Skeletal muscle tissue (tissue), 3 donors: ENCODE measurements at regions not wholly inside any gene's neighbourhood (a gene's known extent, or its start where the extent isn't known, plus 50 kb on each side); places are given as distances from the start of the nearest gene placed in this dataset.

Source experiments
- H3K27ac ChIP-seq: one replicate; pipeline ENCODE4 v1.7.0; 2013; ENCODE audit warnings: mild to moderate bottlenecking, low read depth, low read length, inconsistent platforms
- H3K27me3 ChIP-seq, 3 donors: one replicate each; pipeline ENCODE4 v1.7.0; 2013; ENCODE audit warnings: low read length in 3 of 3; ENCODE audit not compliant: control insufficient read depth in 3 of 3, insufficient read depth in 3 of 3
- H3K36me3 ChIP-seq, 3 donors: one replicate each; pipeline ENCODE4 v1.7.0; 2013; ENCODE audit warnings: low read length in 3 of 3; ENCODE audit not compliant: control insufficient read depth in 3 of 3, insufficient read depth in 3 of 3
- H3K4me1 ChIP-seq, 3 donors: one replicate each; pipeline ENCODE4 v1.7.0; 2013; ENCODE audit warnings: low read length in 3 of 3, mild to moderate bottlenecking in 3 of 3; ENCODE audit not compliant: control insufficient read depth in 3 of 3, insufficient read depth in 3 of 3
- H3K4me3 ChIP-seq, 3 donors: one replicate each; pipeline ENCODE4 v1.7.0; 2013; ENCODE audit warnings: low read length in 3 of 3
- H3K9ac ChIP-seq, 3 donors: one replicate each; pipeline ENCODE4 v1.7.0; 2013; ENCODE audit warnings: low read length in 3 of 3, mild to moderate bottlenecking in 3 of 3, moderate library complexity in 2 of 3, low read depth in 1 of 3
- H3K9me3 ChIP-seq, 3 donors: one replicate each; pipeline ENCODE4 v1.7.0; 2013; ENCODE audit warnings: low read length in 3 of 3; ENCODE audit not compliant: control insufficient read depth in 3 of 3
- donor health status: Osteomylitis.

GRCh38 chr5:33303579-33304095 lies 137.1 kb upstream of the TARS1 start:
- Histone ChIP-seq H3K9ac (no peak overlapping the region), H3K27me3 (no peaks in the 10 kb centered on the region), H3K9me3 (no peaks in the 10 kb centered on the region), H3K4me1 (peaks cover 0 to 6% (median 2%) of the 10 kb centered on the region in 3 donors), H3K4me3 (no peak overlapping the region), H3K36me3 (no peaks in the 10 kb centered on the region), H3K27ac (no peak overlapping the region)

- H3K9ac ChIP-seq, result no peak overlapping the region
- no peak overlapping the region for H3K4me3 ChIP-seq
- H3K27ac ChIP-seq, result no peak overlapping the region
- peaks cover 0 to 6% (median 2%) of the 10 kb centered on the region in 3 donors for H3K4me1 ChIP-seq
- no peaks in the 10 kb centered on the region for H3K36me3 ChIP-seq
- H3K9me3 ChIP-seq, result no peaks in the 10 kb centered on the region
- H3K27me3 ChIP-seq, result no peaks in the 10 kb centered on the region
These were observed 136.2 kb upstream of the TARS1 start for GRCh38 chr5:33304601-33305000.

DNA sequence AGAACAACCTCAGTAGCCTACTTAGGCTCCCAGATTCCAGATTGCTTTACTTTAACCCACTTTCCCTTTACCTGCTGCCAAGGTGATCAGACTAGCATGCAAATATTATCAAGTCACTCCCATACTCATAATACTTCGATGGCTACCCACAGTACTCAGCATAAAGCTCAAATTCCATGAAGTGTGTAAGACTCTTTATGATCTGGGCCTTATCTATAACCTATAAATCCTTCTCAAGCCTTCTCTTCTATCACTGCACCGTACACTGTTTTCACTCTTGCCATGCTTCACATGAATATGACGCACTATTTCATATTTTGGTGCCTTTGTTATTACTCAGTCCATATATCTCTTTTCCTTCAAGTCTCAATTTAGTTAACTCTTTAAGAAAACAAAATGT lies 135.2 kb upstream of the TARS1 start:
- no peaks in the 10 kb centered on the region for H3K36me3 ChIP-seq
- no peaks in the 10 kb centered on the region for H3K9me3 ChIP-seq
- H3K4me3 ChIP-seq, result no peak overlapping the region
- H3K27ac ChIP-seq, result no peak overlapping the region
- no peaks in the 10 kb centered on the region for H3K27me3 ChIP-seq
- H3K9ac ChIP-seq, result no peak overlapping the region
- H3K4me1 ChIP-seq, result peaks cover 0 to 6% (median 0%) of the 10 kb centered on the region in 3 donors

DNA sequence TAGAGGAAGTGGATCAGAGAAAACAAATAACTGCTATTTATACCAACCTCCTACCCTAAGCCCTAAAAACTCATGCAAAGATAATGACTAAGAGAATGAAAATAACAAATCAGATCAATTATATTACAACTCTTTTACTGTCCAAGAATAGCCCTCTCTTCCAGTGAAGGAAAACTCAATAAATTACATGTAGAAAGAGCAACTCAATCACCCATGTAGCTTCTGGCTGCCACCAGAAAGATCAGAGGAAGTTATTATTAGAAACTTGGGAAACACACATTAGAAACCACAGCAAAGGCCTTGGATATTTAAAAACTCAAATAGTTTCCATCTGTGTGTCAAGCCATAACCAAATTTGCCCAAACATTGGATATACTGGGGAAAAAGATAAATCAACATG lies 134.0 kb upstream of the TARS1 start:
- H3K36me3 ChIP-seq, result no peaks in the 10 kb centered on the region
- no peak overlapping the region for H3K27ac ChIP-seq
- H3K9ac ChIP-seq, result no peak overlapping the region
- no peaks in the 10 kb centered on the region for H3K27me3 ChIP-seq
- H3K4me3 ChIP-seq, result no peak overlapping the region
- no peaks in the 10 kb centered on the region for H3K9me3 ChIP-seq
- H3K4me1 ChIP-seq, result peaks cover 0 to 6% (median 0%) of the 10 kb centered on the region in 3 donors

GRCh38 chr5:33308586-33308985 lies 132.2 kb upstream of the TARS1 start:
- Histone ChIP-seq H3K4me1 (peaks cover 0 to 6% (median 0%) of the 10 kb centered on the region in 3 donors), H3K4me3 (no peak overlapping the region), H3K9me3 (no peaks in the 10 kb centered on the region), H3K9ac (no peak overlapping the region), H3K36me3 (no peaks in the 10 kb centered on the region), H3K27ac (no peak overlapping the region), H3K27me3 (no peaks in the 10 kb centered on the region)

GRCh38 chr5:33309068-33309467 lies 131.7 kb upstream of the TARS1 start:
- Histone ChIP-seq H3K4me3 (no peak overlapping the region), H3K27ac (no peak overlapping the region), H3K27me3 (no peaks in the 10 kb centered on the region), H3K36me3 (no peaks in the 10 kb centered on the region), H3K4me1 (peaks cover 0 to 6% (median 0%) of the 10 kb centered on the region in 3 donors), H3K9me3 (no peaks in the 10 kb centered on the region), H3K9ac (no peak overlapping the region)

DNA sequence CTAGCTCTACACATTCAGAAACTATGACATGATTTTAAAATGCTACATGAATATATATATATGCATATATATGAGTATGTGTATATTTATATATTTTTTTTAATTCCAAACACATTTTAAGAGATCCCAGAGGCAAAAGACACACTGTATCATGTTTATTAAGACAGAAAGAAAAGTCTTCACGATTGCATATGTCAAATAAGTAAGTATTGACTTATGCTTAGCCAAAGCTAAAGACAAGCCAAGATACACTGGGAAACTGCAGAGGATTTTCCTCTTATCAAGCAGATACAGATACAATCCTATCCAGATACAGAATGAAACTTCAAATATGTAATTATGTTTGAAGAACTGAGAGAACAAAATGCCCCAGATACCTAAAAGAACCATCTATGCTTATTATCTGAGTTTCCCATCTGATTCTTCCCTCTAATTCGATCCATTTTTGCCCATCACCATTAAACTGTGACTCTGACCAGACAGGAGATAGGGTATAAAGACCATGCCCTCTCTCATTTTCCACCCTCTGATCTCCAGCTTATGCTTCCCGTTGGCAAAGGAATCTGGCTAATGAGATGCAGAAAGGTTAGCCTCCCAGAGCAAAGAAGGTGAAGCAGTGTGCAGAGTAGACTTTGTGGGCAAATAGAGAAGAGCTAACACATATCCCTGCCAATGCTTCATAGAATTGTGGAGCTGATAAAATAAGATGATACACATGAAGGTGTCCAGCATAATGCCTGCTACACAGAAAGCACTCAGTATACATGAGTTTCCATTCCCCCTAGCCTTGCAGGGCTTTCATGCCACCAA lies 131.0 kb upstream of the TARS1 start:
- H3K9me3 ChIP-seq, result no peaks in the 10 kb centered on the region
- H3K4me1 ChIP-seq, result peaks cover 0 to 6% (median 0%) of the 10 kb centered on the region in 3 donors
- no peaks in the 10 kb centered on the region for H3K36me3 ChIP-seq
- H3K9ac ChIP-seq, result no peak overlapping the region
- no peaks in the 10 kb centered on the region for H3K27me3 ChIP-seq
- no peak overlapping the region for H3K4me3 ChIP-seq
- no peak overlapping the region for H3K27ac ChIP-seq

GRCh38 chr5:33310451-33310850 lies 130.3 kb upstream of the TARS1 start:
- Histone ChIP-seq H3K27me3 (no peaks in the 10 kb centered on the region), H3K9me3 (no peaks in the 10 kb centered on the region), H3K27ac (no peak overlapping the region), H3K36me3 (no peaks in the 10 kb centered on the region), H3K4me3 (no peak overlapping the region), H3K4me1 (peaks cover 0 to 6% (median 0%) of the 10 kb centered on the region in 3 donors), H3K9ac (no peak overlapping the region)

DNA sequence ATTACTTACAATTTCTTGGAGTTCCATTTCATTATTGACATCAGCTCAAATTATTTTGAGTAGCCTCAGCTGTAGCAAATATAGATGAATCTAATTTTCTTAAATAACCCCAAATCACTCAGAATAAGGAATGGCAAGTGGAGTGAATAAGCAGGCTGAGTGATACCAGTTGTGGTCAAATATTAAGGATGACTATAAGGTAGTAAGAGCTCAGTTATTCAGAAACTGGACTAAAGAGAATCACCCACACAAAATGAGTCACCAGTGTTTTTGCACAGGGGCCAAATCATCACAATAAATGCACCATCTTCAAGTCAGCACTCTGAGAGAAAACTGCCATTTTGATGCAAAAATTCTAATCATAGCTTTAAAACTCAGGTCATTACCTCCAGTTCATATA lies 128.9 kb upstream of the TARS1 start:
- no peak overlapping the region for H3K4me3 ChIP-seq
- H3K27ac ChIP-seq, result no peak overlapping the region
- H3K4me1 ChIP-seq, result no peaks in the 10 kb centered on the region
- H3K9me3 ChIP-seq, result no peaks in the 10 kb centered on the region
- H3K9ac ChIP-seq, result no peak overlapping the region
- no peaks in the 10 kb centered on the region for H3K27me3 ChIP-seq
- H3K36me3 ChIP-seq, result no peaks in the 10 kb centered on the region
